B cell (primary cell): ENCODE measurements at regions not wholly inside any gene's neighbourhood (a gene's known extent, or its start where the extent isn't known, plus 50 kb on each side); places are given as distances from the start of the nearest gene placed in this dataset.

Source experiments
- ATAC-seq: fragments of 200-7000 bp; cut with Tn5 transposase; one replicate; pipeline ENCODE4 v1.10.0; 2021; ENCODE audit warnings: low read depth, mild to moderate bottlenecking, moderate number of reproducible peaks, moderate library complexity
- CTCF ChIA-PET: fragments of 350-600 bp; sonication (Branson Sonifier 250); formaldehyde crosslinking; loops from one replicate; lab custom pipeline; 2021; ENCODE audit warnings: antibody characterized with exemption, inconsistent platforms; lab: Charles Lee
- POLR2A ChIA-PET: fragments of 350-600 bp; sonication (Branson Sonifier 250); formaldehyde crosslinking; loops from one replicate; lab custom pipeline; 2021; ENCODE audit warnings: antibody characterized with exemption; lab: Charles Lee
- DNase-seq: peaks from one replicate; pipeline ENCODE4 v3.0.0; 2013
- H2AFZ ChIP-seq: 2 replicates; pipeline ENCODE4 v1.6.1; 2012; ENCODE audit warnings: mild to moderate bottlenecking, low read depth, low read length; ENCODE audit not compliant: insufficient read depth, poor library complexity, severe bottlenecking
- H3K27ac ChIP-seq, 2 donors: 1 replicate in 1 of 2; 2 replicates in 1 of 2; pipeline ENCODE4 v1.5.1; 2012 to 2013; ENCODE audit warnings: low read length in 2 of 2, mild to moderate bottlenecking in 2 of 2, moderate library complexity in 1 of 2
- H3K27me3 ChIP-seq, 4 experiments: fragments of 200-600 bp in 1 of 4; sonication (generic) in 1 of 4; replicated peaks in 1 of 4; 1 replicate in 2 of 4; 2 replicates in 2 of 4; pipeline versions ENCODE4 v1.6.1 to v1.7.0; 2013 to 2016; ENCODE audit warnings: low read length in 3 of 4, mild to moderate bottlenecking in 2 of 4, mixed read lengths in 1 of 4, moderate library complexity in 1 of 4; ENCODE audit not compliant: insufficient read depth in 4 of 4, control insufficient read depth in 3 of 4; ENCODE audit errors: control extremely low read depth in 1 of 4
- H3K36me3 ChIP-seq, 2 experiments: replicated peaks in 1 of 2; 1 replicate in 1 of 2; 2 replicates in 1 of 2; pipeline versions ENCODE4 v1.6.1 to v1.7.1; 2013; ENCODE audit warnings: low read length in 1 of 2; ENCODE audit not compliant: insufficient read depth in 2 of 2, control insufficient read depth in 1 of 2; ENCODE audit errors: control extremely low read depth in 1 of 2, extremely low read depth in 1 of 2
- H3K4me1 ChIP-seq, 2 donors: fragments of 200-600 bp in 1 of 2; sonication (generic) in 1 of 2; 1 replicate in 1 of 2; 2 replicates in 1 of 2; pipeline versions ENCODE4 v1.5.1 to v1.6.1; 2013 to 2017; ENCODE audit warnings: low read length in 2 of 2; ENCODE audit not compliant: control insufficient read depth in 2 of 2, insufficient read depth in 2 of 2
- H3K4me2 ChIP-seq: replicated peaks from 2 replicates; pipeline ENCODE3; 2012; ENCODE audit warnings: mild to moderate bottlenecking, low read depth, low read length; ENCODE audit not compliant: poor library complexity, severe bottlenecking
- H3K4me3 ChIP-seq, 5 experiments: fragments of 200-600 bp in 1 of 5; sonication (generic) in 1 of 5; 1 replicate in 3 of 5; 2 replicates in 2 of 5; pipeline versions ENCODE4 v1.5.1 to v1.7.0; 2011 to 2016; ENCODE audit warnings: low read length in 4 of 5, mild to moderate bottlenecking in 4 of 5, low read depth in 2 of 5, control low read depth in 1 of 5, moderate library complexity in 1 of 5; ENCODE audit not compliant: insufficient read depth in 1 of 5; ENCODE audit errors: control extremely low read depth in 1 of 5, extremely low read depth in 1 of 5
- H3K79me2 ChIP-seq: fragments of 200-600 bp; sonication (generic); one replicate; pipeline ENCODE4 v1.6.0; 2016; ENCODE audit warnings: low read length; ENCODE audit not compliant: control insufficient read depth, insufficient read depth
- H3K9ac ChIP-seq: fragments of 200-600 bp; sonication (generic); 2 replicates; pipeline ENCODE4 v1.6.1; 2017; ENCODE audit warnings: mild to moderate bottlenecking, low read length, moderate library complexity
- H3K9me3 ChIP-seq, 3 donors: one replicate each; pipeline versions ENCODE4 v1.6.1 to v1.7.1; 2013; ENCODE audit warnings: low read length in 2 of 3; ENCODE audit not compliant: control insufficient read depth in 2 of 3, insufficient read depth in 1 of 3; ENCODE audit errors: control extremely low read depth in 1 of 3
- H4K20me1 ChIP-seq: 2 replicates; pipeline ENCODE4 v1.6.0; 2012; ENCODE audit warnings: mild to moderate bottlenecking, low read length; ENCODE audit not compliant: insufficient read depth, control insufficient read depth, poor library complexity, severe bottlenecking
- H3K27ac Mint-ChIP-seq: one replicate; pipeline ENCODE4 v1.8.0; 2021; ENCODE audit warnings: mixed read lengths
- H3K27me3 Mint-ChIP-seq: one replicate; pipeline ENCODE4 v1.8.0; 2021; ENCODE audit warnings: mixed read lengths
- H3K4me1 Mint-ChIP-seq: one replicate; pipeline ENCODE4 v1.8.0; 2021; ENCODE audit warnings: mixed read lengths
- H3K4me3 Mint-ChIP-seq: one replicate; pipeline ENCODE4 v1.8.0; 2021; ENCODE audit warnings: mixed read lengths
- H3K9me3 Mint-ChIP-seq: one replicate; pipeline ENCODE4 v1.8.0; 2022; ENCODE audit warnings: mixed read lengths; ENCODE audit not compliant: insufficient read depth
- CTCF ChIP-seq: fragments of 200-600 bp; IDR thresholded peaks from one replicate; pipeline ENCODE4 v1.8.0; 2022; ENCODE audit warnings: antibody characterized with exemption, mild to moderate bottlenecking
- EZH2 ChIP-seq: IDR thresholded peaks from 2 replicates; pipeline ENCODE4 v1.6.1; 2012; ENCODE audit warnings: borderline replicate concordance, low read depth, mild to moderate bottlenecking, moderate library complexity, low read length; ENCODE audit not compliant: insufficient read depth, poor library complexity, severe bottlenecking
- WGBS: methylation state at CpG from one replicate; pipeline ENCODE4 v1.1.5; 2013; ENCODE audit warnings: missing lambda C conversion rate; ENCODE audit not compliant: insufficient coverage; 5-methylcytosine and 5-hydroxymethylcytosine counted together
- intact Hi-C: fragments of 100-400 bp; cut with micrococcal nuclease; formaldehyde crosslinking; loops from one replicate; pipeline ENCODE4 v1.10.0; 2022

DNA sequence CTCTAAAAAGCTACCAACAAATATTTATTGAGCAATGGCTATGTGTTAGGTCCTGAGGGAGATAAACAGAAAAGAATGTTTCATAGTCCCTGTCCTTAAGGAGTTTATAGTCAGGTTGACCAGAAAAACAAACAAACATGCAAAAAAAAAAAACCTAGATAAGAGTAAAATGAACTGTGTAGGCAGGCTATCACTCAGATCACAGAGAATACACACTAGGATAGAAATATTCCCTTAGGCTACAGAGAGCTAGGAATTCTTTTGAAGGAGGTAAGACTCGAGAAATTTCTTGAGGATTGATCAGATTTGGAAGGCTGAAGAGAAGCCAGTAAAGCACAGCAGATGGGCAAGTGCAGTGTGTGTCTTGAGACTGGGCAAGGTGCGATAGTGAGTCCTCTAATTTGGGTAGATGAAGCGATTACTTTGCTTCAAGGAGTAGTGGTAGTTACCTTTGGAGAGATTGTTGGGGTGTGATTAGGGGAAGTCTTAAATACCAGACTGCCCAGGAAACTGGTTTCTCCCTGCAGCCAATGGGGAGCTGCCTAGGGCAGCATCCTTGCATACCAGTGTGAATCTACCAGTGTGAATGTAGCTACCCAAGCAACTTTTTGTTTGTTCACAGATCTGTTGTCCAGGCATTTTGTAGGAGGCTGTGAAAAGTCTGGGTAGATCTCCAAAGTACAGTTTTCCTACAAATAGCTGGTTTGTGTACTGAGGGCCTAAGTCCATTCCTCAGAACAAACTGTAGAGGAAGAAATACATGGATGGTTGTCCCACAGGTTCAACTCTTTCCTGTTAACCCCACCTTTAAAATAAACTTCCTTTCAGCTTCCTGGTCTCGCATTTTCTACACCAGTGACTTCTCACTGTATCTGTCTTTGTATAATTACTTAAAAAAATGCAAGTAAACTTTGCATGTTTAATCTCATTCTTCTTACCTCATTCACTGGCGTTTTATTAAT, 314.1 kb downstream of the KLF5 start:
- no peaks in the 10 kb centered on the region for H3K27me3 Mint-ChIP-seq
- no peak for DNase-seq
- intact Hi-C loops = no loop called here
- H3K9me3 Mint-ChIP-seq = peaks cover 6% of the 10 kb centered on the region
- H3K27ac Mint-ChIP-seq = no peak overlapping the region
- no peaks in the 10 kb centered on the region for H3K4me1 Mint-ChIP-seq
- ChIA-PET POLR2A (no interaction called here), CTCF (no interaction called here)
- H3K9ac ChIP-seq = no peak overlapping the region
- TF ChIP-seq EZH2 (no peak), CTCF (no peak)
- H3K4me3 Mint-ChIP-seq = no peak overlapping the region
- H3K4me2 ChIP-seq = no peak overlapping the region
- no peaks in the 10 kb centered on the region for H4K20me1 ChIP-seq
- WGBS = 97% methylated on average over 4 of the region's 5 CpGs
- H3K79me2 ChIP-seq = no peaks in the 10 kb centered on the region
- no peaks in the 10 kb centered on the region for H3K4me1 ChIP-seq
- no peak overlapping the region for H2AFZ ChIP-seq
- ATAC-seq = no peak
- no peaks in the 10 kb centered on the region for H3K27me3 ChIP-seq
- H3K36me3 ChIP-seq = no peaks in the 10 kb centered on the region
- no peaks in the 10 kb centered on the region for H3K9me3 ChIP-seq
- H3K4me3 ChIP-seq = no peak overlapping the region
- no peak overlapping the region for H3K27ac ChIP-seq

- TF ChIP-seq CTCF (no peak), EZH2 (no peak)
- DNase-seq = no peak
- H3K4me3 Mint-ChIP-seq = no peak overlapping the region
- ChIA-PET POLR2A (no interaction called here), CTCF (no interaction called here)
- H3K9me3 ChIP-seq = no peaks in the 10 kb centered on the region
- no peak overlapping the region for H3K27ac ChIP-seq
- intact Hi-C loops = no loop called here
- no peak for ATAC-seq
- no peaks in the 10 kb centered on the region for H3K4me1 ChIP-seq
- no peaks in the 10 kb centered on the region for H3K36me3 ChIP-seq
- no peaks in the 10 kb centered on the region for H3K27me3 Mint-ChIP-seq
- H3K4me1 Mint-ChIP-seq = no peaks in the 10 kb centered on the region
- no peaks in the 10 kb centered on the region for H4K20me1 ChIP-seq
- H3K27ac Mint-ChIP-seq = no peak overlapping the region
- WGBS = no CpG with 5 or more reads among the region's 3 CpGs
- H3K4me2 ChIP-seq = no peak overlapping the region
- no peak overlapping the region for H3K4me3 ChIP-seq
- H3K27me3 ChIP-seq = no peaks in the 10 kb centered on the region
- peaks cover 6% of the 10 kb centered on the region for H3K9me3 Mint-ChIP-seq
- no peak overlapping the region for H2AFZ ChIP-seq
- no peaks in the 10 kb centered on the region for H3K79me2 ChIP-seq
- H3K9ac ChIP-seq = no peak overlapping the region
Observed at GRCh38 chr13:73370066-73370465, 311.3 kb downstream of the KLF5 start.
